Stimulated activated CD4-positive, alpha-beta T cell treated with anti-CD3 and anti-CD28 coated beads, Interleukin-4, amount 100 ng/mL, for 48 hours (primary cell): ENCODE measurements at regions not wholly inside any gene's neighbourhood (a gene's known extent, or its start where the extent isn't known, plus 50 kb on each side); places are given as distances from the start of the nearest gene placed in this dataset.
"Not testable (repeated sequence)": the region's sequence is repeated elsewhere in the genome, so short reads cannot be mapped to it uniquely, and the experiment has no call there.

ENCODE experiments used
- DNase-seq, 2 donors: peaks; one replicate each; pipeline ENCODE4 v3.0.0-alpha.2; 2020; ENCODE audit warnings: low read depth in 2 of 2

DNA sequence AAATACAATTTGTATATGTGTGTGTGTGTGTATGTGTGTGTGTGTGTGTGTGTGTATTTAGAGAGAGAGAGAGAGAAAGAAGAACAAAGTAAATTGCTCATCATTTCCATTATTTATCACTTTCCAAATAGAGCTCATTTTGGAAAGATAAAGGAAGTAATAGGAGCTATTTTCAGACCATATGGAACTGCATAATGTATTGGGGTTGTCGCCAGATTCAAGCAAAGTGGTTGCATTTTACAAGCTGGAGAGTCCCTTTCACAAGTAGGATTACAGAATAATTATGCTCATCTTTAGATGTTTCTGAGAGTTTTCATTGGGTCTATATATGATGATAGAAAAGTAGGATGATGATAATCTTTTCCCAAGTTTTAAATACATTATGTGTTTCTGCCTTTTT, 842.7 kb upstream of the SLC10A2 start:
- no peak for DNase-seq

DNA sequence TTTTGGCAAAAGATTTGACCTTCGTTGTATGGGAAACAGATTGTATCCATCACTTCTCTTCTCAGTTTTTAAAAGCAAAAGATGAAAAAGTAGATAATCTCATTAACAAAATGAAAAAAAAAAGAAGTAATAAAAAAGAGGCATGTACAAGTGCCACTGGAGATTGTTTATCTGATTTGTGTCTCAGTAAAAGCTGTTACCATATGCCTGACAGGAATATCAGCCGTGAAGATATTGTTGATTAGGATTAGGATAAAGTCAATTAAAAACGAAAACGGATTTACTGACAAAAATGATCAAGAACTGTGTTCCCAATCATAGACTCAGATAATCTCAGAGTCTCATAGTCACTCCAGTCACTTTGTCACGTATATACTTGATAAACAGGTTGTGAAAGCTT, 842.1 kb upstream of the SLC10A2 start:
- no peak for DNase-seq

DNA sequence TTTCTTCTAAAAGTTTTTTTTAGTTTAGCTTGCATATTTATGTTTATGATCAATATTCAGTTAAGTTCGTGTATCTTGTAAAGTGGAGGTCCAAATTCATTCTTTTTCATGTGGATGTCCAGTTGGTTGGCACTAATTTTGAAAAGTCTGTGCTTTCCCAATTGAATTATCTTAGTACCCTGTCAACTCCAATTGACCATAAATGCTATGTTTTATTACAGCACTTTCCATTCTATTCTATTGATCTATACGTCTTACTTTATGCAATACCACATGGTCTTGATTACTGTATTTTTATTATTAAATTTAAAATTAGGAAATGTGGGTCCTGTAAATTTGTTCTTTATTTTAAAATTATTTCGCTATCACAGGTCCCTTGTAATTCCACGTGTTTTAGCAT, 837.6 kb upstream of the SLC10A2 start:
- DNase-seq, result no peak

DNA sequence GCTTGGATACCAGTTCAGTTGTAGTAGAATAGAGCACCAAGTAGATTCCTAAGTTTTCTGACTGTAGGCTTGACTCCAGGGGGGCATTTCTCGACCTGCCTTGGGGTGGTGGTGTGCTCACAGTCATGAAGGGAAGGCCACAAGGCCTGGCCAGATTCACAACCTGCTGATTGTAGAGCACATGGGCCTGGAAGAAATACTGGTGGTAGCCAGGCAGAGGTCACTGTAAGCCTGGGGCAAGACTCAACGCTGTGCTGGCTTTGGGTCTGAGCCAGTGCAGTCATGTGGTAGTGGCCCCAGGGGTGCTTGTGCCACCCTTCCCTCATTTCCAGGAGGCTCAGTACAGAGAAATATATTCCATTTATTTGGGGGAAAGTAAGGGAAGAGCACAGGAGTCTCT, 832.3 kb upstream of the SLC10A2 start:
- no peak for DNase-seq

DNA sequence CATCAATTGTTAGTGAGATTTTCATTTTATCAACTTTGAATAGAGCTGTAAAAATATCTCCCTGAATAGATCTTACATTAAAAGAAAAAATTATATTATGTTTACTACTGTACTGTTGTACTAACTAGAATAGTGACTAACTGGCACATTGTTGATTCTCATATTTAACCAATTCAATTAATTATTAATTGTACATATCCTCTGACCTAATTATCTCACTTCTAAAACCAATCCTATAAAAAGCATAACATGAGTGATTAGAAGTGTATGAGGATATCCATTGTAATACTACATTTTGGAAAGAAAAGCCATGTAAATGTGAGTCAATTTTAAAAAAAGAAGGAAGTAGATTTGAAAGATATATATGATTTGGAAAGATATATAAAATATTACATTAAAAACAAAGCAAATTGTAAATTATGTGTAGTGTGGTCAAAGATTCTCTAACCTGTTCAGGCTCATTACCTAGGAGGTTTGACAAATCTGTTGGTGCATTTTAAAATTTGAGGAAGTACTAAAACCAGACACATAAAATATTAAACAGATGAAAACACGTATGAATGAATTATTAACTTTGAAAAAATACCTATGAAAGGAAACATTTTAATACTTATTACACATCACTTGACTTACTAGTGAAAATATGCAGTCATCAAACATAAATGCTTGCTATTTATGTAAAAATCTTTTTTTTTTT, 829.8 kb upstream of the SLC10A2 start:
- no peak for DNase-seq

DNA sequence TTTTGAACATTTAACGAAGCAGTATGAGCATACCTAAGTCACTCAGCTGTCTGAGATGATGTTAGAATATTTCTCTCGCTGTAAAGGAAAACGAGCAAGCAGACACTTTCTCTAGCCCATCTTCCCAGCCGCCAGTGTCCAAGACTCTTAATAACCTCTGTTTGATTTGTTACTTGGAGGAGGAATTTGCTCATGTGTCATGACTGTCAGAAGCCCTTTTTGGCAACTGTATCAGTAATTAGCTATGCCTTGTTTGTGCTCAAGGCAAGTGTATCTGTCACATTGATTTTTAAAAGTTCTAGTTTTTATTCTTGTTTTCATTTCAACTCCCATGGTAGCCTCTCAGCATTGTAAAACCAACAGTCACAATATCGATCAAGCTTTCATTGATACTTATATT, 828.4 kb upstream of the SLC10A2 start:
- no peak for DNase-seq

DNA sequence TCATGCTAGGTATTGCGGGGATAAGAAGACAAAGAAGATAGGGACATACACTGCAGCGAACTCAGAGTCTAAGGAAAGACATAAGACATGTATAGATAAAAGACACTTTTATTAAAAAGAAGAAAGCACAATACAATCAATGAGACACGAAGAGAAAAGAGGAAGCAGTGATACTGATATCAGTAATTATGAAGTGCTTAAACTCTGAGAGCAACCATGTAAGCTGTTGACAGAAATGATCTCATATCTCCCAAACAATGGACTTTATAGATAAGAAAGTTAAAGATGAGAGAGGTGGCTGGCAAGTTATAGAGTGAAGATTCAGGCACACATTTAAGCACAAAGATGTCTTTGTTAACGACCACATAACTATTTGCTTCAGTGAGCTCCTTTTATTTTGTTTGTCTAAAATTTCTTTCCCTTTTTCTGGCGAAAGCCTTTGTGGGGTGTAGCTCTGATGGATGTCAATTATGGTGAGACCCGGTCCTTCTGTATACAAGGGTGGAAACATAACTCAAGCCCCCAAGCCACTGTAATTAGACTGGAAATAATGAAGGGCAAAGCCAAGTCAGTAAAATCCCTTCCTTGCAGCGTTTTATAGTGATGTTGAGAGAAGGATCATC, 818.0 kb upstream of the SLC10A2 start:
- DNase-seq, result no peak

DNA sequence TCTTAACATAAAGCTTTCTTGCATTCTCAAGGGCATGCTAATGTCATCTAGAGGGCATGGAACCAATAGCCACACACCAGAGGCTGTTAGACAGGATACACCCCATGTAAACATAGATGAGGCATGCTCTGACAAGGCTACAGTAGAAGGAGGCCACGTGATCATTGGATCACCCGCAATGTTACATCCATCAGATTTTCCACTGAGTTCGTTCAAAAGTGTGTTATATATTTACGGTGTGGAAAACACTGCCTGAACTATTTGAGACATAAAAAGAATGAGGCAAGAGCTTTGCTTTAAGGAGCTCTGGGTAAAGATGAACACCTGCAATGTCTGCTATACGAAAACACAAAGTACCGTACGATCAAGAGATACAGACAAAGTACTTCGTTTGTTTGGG, 817.5 kb upstream of the SLC10A2 start:
- no peak for DNase-seq

DNA sequence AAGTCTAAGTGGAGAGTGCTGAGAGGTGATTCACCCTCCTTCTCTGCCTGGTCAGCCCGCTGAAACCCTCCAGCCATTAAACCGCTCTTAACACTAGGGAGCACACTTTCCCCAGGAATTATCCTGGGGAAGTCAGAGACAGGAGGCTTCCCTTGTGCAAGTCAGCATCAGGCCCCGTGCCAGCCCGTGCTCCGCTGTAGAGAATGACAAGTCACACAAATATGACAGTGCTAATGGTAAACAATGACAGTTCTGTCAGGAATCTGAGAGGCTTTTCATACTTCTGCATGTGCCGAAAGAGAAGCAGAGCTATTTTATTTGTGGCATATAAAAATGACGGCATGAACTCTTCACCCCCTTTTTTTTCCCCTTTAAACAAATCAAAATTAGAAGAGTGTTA, 816.9 kb upstream of the SLC10A2 start:
- no peak for DNase-seq

DNA sequence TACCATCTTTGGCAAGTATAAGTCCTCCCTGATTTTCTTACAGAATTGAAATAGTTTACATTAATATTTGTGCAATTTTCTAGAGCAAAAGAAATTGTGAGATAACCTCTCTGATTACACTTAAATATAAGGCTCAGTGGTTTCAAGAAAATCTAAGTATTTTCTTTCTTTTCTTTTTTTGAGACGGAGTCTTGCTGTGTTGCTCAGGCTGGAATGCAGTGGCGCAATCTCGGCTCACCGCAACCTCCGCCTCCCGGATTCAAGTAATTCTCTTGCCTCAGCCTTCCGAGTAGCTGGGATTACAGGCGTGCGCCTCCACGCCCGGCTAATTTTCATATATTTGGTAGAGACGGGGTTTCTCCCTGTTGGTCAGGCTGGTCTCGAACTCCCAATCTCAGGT, 813.9 kb upstream of the SLC10A2 start:
- not testable (repeated sequence) for DNase-seq

DNA sequence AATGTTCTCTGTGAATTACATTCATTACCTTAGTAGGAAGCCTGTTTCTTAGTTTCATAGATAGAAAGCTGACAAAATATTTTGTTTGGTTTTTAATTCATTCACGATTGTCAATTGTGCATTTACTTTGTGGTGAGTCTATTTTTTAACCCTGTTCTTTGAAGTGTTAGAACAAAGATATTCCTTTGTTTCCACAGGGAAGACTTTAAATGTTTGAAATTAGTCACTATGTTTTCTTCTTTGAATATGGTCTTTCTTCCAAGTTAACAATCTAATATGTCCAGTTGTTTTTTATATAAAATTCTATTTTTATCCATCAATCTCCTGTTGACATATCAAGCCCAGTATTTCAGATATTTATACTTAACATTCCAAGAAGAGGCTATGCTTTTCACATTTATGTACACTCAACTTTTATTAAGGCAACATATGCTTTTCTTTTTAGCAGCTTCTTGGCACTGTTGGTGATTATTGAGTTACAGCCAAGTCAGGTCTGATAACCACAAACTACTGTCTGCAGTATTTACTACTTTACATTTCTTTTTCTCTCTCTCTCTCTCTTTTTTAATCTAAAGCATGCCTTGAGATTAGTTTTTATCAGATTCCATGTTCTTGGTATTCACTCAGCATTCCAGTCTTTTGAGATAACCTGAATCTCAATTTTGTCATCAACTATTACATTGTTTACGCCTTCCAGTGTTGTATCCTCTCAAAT, 812.8 kb upstream of the SLC10A2 start:
- DNase-seq, result no peak

DNA sequence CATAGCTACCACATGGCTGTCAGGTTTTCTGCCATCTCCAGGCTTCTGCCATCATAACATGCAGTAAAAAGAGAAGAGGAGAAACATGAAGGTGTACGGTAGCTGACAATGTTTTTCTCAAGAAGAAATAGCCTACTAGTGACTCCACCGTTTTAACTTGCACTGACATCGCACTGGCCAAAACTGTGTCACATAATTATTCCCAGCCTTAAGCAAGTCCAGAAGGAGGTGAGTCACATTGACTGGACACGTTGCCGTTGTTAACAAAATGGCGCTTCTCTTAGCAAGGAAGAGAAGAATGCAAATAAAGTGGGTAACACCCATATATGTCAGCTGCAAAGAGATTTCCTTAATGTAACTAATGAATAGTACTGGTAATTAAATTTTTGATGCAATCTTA, 810.4 kb upstream of the SLC10A2 start:
- DNase-seq, result no peak

DNA sequence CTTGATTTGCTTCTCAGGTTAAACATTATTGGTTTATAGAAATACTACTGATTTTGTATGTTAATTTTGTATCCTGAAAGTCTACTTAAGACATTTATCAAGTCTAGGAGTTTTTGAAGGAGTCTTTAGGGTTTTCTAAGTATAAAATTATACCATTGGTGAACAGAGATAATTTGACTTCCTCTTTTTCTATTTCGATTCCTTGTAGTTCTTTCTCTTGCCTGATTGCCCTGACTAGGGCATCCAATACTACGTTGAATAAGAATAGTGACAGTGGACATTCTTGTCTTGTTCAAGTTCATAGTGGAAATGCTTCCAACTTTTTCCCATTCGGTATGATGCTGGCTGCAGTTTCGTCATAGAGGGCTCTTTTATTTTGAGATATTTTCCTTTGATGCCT, 807.5 kb upstream of the SLC10A2 start:
- no peak for DNase-seq

DNA sequence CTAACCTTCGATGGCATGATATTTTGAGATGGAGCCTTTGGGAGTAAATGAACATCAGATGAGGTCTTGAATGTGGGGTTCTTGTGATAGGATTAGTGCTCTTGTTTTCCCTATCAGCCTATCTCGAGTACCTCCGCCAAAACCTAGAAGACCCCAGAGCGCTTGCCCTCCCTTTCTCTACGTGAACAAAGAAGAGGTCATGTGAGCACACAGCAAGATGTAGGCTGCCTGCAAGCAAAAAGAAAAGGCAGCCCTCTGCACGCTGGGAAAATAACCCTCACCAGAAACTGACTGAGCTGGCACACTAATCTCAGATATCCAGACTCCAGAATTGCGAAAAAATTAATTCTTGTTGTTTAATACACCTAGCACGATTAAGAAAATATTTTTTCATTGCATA, 799.8 kb upstream of the SLC10A2 start:
- no peak for DNase-seq

DNA sequence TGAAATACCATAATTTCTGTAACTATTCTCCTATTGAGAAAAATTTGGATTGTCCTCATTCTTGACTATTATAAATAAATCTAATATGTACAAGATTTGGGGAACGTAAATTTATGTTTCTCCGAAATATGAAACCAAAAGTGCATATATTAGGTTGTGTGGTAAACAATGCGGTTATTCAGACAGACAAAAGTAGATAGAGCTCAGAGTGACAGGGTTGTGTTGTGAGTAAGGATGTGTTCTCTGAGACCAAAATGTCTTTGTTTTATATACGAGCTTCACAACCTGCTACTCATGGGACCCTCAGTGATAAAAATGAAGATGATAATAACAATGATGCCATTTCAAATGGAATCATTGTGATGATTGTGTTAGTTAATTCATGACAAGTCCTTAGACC, 796.3 kb upstream of the SLC10A2 start:
- DNase-seq, result no peak

DNA sequence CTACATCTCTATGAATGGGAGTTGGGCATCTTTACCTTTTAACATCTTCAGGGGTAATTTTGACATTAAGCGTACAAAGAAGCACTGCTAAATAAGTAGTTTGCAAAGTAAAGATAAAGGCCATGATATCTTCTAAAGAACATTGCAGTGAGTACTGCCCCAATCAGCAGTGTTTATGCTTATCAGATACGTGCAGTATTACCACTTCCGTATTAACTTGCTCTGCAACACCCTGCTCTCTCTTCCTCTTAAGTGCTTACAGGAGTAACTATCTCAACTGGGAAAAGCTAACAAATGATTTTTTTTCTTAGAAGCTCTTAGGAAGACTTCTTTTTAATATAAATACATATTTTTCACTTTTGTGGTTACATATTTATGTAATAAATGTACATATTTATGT, 793.7 kb upstream of the SLC10A2 start:
- DNase-seq, result no peak

DNA sequence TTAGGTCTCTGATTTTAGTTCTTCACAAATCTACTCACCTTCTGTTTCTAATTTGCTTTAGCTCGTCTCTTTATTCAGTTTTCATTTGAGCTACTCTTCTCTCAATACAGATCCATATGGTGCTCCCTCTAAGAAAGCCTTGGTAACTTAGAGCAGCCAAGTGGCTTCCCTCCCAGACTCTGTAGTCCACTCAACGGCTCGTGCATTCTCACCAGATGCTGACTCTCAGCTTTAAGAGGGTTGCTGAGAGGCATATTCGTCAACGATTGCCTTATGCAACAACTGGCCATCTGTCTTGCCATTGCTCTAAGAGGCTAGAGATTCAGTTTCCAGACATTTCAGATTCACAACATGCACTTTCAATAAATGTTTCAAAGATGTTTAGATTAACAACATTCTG, 785.8 kb upstream of the SLC10A2 start:
- DNase-seq, result no peak

DNA sequence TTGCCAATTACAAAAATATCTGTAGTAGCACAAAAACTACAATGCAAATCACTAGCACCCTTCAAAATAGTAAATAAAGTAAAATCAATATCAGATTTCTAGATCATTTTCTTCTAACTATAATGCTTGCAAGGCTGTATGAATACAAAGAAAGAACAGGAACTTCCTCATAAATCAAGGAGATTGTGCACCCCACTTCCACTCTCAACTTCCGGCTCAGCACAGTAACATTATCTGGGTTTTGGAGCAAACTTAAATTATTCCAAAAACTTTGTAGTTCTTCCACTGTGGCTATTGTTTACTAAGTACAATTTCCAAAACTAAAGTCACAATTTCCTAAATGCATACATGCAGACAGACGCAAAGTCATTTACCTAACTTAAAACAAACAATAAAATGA, 778.3 kb upstream of the SLC10A2 start:
- no peak for DNase-seq

DNA sequence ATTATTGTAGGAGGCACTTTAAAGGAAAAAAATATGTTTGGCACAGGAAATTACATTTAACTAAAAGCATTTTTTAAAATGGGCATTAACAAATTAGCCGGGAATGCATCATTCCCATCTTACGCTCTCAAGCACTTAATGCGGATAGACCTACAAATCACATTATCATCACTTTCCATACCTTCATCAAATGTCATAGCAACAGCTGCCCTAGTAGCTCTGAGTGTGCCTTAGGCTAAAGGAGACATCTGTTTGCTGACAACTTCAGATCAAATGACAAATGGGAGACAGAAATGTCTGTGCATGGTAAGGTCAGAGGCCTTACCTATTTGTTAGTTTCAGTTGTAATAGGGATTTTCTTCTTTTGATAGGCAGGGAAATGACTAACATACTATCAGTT, 773.2 kb upstream of the SLC10A2 start:
- no peak for DNase-seq

DNA sequence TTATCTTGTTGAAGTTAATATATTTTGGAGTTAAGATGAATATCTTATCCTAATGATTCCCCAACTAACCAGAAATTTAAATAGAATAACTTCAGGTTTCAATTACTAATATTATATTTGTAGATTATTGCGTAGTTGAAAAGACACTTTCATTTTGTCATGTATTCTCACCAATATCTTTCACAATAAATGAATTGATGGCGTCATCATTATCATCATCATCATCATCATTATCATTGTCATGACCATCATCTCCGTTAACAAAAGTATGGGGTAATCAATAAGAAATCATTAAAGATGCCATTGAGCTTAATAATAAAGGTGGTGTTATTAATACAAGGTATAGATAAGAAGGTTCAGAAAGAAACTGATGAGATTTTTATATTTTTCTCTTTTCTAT, 768.8 kb upstream of the SLC10A2 start:
- no peak for DNase-seq

DNA sequence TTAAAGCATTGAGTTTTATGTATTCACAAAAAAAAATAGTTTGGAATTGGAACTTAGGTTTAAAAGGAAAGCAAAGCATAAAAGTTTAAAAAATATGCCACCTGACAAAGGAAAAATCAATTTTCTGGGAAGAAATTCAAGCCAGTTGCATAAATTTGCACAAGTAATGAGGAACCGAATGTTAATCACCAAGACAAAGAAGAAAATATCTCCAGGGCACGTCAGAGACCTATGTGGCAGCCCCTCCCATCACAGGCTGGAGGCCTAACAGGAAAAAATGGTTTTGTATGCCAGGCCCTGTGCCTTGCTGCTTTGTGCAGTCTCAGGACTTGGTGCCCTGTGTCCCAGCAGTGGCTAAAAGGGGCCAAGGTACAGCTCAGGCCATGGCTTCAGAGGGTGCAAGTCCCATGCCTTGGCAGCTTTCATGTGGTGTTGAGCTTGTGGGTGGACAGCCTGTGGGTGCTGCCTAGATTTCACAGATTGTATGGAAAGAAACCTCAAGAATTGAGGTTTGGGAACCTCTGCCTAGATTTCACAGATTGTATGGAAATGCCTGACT, 767.2 kb upstream of the SLC10A2 start:
- DNase-seq, result no peak

DNA sequence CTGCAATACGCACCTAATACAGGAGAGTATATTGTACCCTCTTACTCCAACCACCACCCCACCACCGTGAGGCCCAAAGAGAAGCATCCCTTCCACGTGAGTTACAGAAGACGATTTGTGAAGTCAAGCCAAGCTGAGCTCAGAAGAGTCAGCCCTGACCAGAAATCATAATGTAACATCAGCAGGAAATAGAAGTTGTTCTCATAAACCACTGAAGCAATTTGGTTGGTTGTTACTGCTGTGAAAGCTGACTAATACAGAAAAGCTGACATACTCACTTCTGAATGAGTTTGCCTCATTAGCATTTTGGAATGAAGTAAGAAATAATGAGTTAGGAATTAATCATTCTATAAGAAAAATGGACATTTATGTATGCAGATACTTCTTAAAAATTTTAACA, 749.4 kb upstream of the SLC10A2 start:
- DNase-seq, result no peak

DNA sequence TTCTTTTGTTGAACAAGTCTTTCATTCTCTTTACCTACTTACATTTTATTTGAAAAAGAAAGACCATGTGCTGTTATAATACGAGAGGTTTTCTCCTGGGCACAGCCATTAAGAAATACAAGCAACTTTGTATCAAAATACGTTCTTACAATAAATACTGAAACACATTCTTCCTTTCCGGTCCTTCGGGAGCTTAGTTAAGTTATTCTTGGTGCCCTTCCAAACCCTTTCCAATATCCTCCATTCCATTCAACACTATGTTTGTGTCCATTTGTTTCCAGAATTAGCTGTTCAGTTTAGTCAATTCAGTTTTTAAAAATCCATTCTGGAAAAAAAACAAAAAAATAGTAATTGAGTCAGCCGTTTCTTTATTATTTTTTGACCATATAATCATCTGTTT, 746.8 kb upstream of the SLC10A2 start:
- no peak for DNase-seq
